Aorta (tissue), 5 donors: ENCODE measurements at regions not wholly inside any gene's neighbourhood (a gene's known extent, or its start where the extent isn't known, plus 50 kb on each side); places are given as distances from the start of the nearest gene placed in this dataset.
"Not testable (repeated sequence)": the region's sequence is repeated elsewhere in the genome, so short reads cannot be mapped to it uniquely, and the experiment has no call there.

Source experiments
- ATAC-seq: fragments of 200-7000 bp; cut with Tn5 transposase; one replicate; pipeline ENCODE4 v1.9.1; 2022; ENCODE audit warnings: moderate library complexity; ENCODE audit not compliant: low FRiP score
- DNase-seq, 2 donors: peaks; one replicate each; pipeline ENCODE4 v3.0.0-alpha.2; 2020
- H3K27ac ChIP-seq, 2 donors: one replicate each; pipeline ENCODE4 v1.5.1; 2013; ENCODE audit warnings: low read length in 2 of 2, mild to moderate bottlenecking in 2 of 2, moderate library complexity in 2 of 2, control low read depth in 1 of 2, inconsistent platforms in 1 of 2, low read depth in 1 of 2
- H3K27me3 ChIP-seq, 2 donors: one replicate each; pipeline ENCODE4 v1.6.1; 2013; ENCODE audit warnings: control low read depth in 1 of 2, low read length in 1 of 2, mild to moderate bottlenecking in 1 of 2, moderate library complexity in 1 of 2; ENCODE audit not compliant: insufficient read depth in 2 of 2, control insufficient read depth in 1 of 2
- H3K36me3 ChIP-seq, 2 donors: one replicate each; pipeline ENCODE4 v1.6.1; 2013; ENCODE audit warnings: control low read depth in 1 of 2, low read length in 1 of 2, mild to moderate bottlenecking in 1 of 2; ENCODE audit not compliant: insufficient read depth in 2 of 2, control insufficient read depth in 1 of 2
- H3K4me1 ChIP-seq, 2 donors: one replicate each; pipeline ENCODE4 v1.6.1; 2013; ENCODE audit warnings: low read length in 2 of 2, control low read depth in 1 of 2, mild to moderate bottlenecking in 1 of 2, moderate library complexity in 1 of 2; ENCODE audit not compliant: insufficient read depth in 2 of 2, control insufficient read depth in 1 of 2
- H3K4me3 ChIP-seq, 2 donors: one replicate each; pipeline ENCODE4 v1.5.1; 2013; ENCODE audit warnings: low read length in 2 of 2, control low read depth in 1 of 2, mild to moderate bottlenecking in 1 of 2
- H3K9me3 ChIP-seq: one replicate; pipeline ENCODE4 v1.6.1; 2013; ENCODE audit warnings: mild to moderate bottlenecking, low read length; ENCODE audit not compliant: control insufficient read depth
- whole genome bisulfite sequencing, 2 donors: extraction: QIAGEN DNeasy Blood & Tissue Kit; methylation state at CpG; one replicate each; pipeline ENCODE4 v1.1.7; 2013; 5-methylcytosine and 5-hydroxymethylcytosine counted together
- intact Hi-C, 2 donors: fragments of 100-400 bp; cut with DNase I; formaldehyde crosslinking; loops; one replicate each; pipeline versions ENCODE4 v1.14.2 to v1.15.0; 2022
- donor health status: healthy with polysubstance abuse.
- donor health status: Bipolar disorder and iron deficiency.
- donor health status: DM: no; HTN: no; CAD: no.
- donor health status: DM: no; HTN: no; CAD: no.
- donor health status: DM: yes; HTN: yes; CAD: no.

DNA sequence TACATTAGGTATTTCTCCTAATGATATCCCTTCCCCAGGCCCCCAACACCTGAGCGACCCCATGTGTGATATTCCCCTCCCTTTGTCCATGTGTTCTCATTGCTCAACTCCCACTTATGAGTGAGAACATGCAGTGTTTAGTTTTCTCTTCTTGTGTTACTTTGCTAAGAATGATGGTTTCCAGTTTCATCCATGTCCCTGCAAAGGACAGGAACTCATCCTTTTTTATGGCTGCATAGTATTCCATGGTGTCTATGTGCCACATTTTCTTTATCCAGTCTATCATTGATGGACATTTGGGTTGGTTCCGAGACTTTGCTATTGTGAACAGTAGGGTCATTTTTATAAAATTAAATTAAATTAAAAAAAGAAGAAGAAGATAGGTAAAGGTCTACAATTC is 187.3 kb upstream of the PFKP start:
- intact Hi-C loops, H3K27ac ChIP-seq, H3K4me3 ChIP-seq, ATAC-seq, H3K9me3 ChIP-seq, H3K36me3 ChIP-seq, H3K4me1 ChIP-seq, H3K27me3 ChIP-seq, DNase-seq: not testable (repeated sequence)
- WGBS, 2 donors = 94 to 97% methylated on average over 2 of the region's 2 CpGs

DNA sequence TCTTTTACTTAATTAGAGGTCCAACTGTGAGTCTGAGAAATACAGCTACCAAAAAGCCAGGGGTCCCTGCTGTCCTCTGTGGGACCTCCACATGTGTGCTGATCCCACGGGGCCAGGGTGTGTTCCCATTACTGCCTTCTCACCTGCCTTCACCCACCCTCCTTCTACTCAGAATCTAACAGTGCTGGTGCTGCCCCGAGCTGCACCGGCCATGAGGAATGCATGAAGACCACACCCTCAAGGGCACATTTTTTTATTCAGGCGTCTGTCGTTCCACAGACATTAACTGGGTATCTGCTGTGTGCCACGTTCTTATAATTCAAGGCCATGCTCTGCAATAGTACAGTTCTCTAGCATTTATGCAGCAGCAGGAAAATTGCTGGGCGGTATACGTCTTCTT is 188.5 kb upstream of the PFKP start:
- Histone ChIP-seq H3K4me1 (no peaks in the 10 kb centered on the region), H3K4me3 (no peak overlapping the region), H3K36me3 (no peaks in the 10 kb centered on the region), H3K27me3 (no peaks in the 10 kb centered on the region), H3K27ac (no peak overlapping the region), H3K9me3 (no peaks in the 10 kb centered on the region)
- no peak for DNase-seq
- no peak for ATAC-seq
- WGBS, 2 donors = 59 to 61% methylated on average over 8 of the region's 8 CpGs
- intact Hi-C loops = no loop called here

DNA sequence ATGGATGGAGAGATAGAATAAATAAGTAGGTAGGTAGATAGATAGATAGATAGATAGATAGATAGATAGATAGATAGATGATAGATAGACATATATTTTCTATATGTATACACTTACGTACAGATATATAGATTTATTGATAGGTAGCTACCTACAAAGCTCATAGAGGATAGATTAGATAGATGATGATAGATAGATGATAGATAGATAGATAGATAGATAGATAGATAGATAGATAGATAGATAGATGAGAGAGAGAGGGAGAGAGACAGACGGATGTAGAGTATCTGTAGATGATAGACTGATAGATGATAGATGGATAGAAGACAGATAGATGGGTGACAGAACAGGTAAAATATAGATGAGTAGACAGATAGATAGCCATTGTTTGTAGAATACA is 191.3 kb upstream of the PFKP start:
- DNase-seq (no peak), ATAC-seq (no peak)
- Histone ChIP-seq H3K9me3 (peaks cover 3% of the 10 kb centered on the region), H3K27me3 (peaks cover 0 to 2% of the 10 kb centered on the region in 2 donors), H3K27ac (no peak overlapping the region), H3K4me1 (no peaks in the 10 kb centered on the region), H3K4me3 (no peak overlapping the region), H3K36me3 (no peaks in the 10 kb centered on the region)
- intact Hi-C loops = no loop called here
- 73 to 79% methylated on average over 2 of the region's 2 CpGs for WGBS, 2 donors

DNA sequence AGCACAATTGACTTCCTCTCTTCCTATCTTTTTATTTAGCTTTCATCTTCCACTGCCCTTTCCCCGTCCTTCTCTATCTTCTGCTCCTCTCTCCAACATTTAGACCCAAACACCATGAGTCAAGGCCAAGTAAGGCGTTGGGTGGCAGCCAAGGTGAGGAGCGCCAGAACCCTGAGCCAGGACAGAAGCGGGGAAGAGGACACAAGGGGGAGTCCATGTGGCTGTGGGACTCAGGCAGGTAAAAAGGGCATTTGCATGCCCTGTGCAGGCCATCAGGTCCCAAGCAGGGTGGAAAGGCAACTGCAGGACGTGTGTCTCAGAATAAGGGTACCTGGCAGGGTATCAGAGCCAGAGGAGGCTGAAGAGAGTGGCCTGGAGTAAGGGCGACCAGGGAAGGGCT is 192.4 kb upstream of the PFKP start:
- peaks cover 0 to 2% of the 10 kb centered on the region in 2 donors for H3K27me3 ChIP-seq
- no peak for DNase-seq
- 52 to 54% methylated on average over 6 of the region's 6 CpGs for WGBS, 2 donors

DNA sequence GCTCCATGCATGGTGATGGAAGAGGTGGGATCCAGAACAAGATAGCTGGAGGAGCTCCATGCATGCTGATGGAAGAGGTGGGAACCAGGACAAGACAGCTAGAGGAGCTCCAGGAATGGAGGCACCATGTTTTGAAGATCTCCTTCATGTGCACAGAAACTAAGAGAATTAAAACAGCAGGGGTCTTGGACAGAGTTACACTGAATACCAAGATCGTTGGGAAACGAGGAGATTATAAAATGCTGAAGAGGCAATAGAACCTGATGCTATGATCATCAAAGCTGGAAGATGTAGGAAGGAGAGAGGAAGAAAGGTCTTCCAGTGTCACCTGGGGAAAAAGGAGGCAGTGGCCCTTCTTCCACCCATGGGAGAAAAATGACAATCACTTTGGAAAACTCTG is 193.6 kb upstream of the PFKP start:
- no peak for ATAC-seq
- intact Hi-C loops = no loop called here
- H3K9me3 ChIP-seq = peaks cover 3% of the 10 kb centered on the region
- H3K36me3 ChIP-seq = no peaks in the 10 kb centered on the region
- no peak overlapping the region for H3K27ac ChIP-seq
- no peaks in the 10 kb centered on the region for H3K4me1 ChIP-seq
- H3K4me3 ChIP-seq = no peak overlapping the region
- peaks cover 0 to 2% of the 10 kb centered on the region in 2 donors for H3K27me3 ChIP-seq
- no peak for DNase-seq
- WGBS, 2 donors = 79% methylated on average over 2 of the region's 2 CpGs

More for the DNA sequence above, 192.4 kb upstream of the PFKP start:
- Histone ChIP-seq H3K4me1 (no peaks in the 10 kb centered on the region), H3K9me3 (peaks cover 3% of the 10 kb centered on the region), H3K36me3 (no peaks in the 10 kb centered on the region), H3K27ac (no peak overlapping the region), H3K4me3 (no peak overlapping the region)
- intact Hi-C loops = no loop called here
- ATAC-seq = no peak

DNA sequence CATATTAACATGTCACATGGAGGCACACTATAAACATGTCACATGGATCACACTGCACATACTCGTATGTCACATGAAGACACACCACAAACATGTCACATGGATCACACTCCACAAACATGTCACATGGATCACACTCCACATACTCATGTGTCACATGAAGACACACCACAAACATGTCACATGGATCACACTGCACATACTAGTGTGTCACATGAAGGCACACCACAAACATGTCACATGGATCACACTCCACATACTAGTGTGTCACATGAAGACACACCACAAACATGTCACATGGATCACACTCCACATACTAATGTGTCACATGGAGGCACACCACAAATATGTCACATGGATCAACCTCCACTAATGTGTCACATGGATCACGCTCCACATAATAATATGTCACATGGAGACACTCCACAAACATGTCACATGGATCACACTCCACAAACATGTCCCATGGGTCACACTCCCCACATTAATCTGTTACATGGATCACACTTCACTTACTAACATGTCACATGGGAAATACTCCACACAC is 195.6 kb upstream of the PFKP start:
- WGBS, 2 donors = 61 to 75% methylated on average over 2 of the region's 2 CpGs

DNA sequence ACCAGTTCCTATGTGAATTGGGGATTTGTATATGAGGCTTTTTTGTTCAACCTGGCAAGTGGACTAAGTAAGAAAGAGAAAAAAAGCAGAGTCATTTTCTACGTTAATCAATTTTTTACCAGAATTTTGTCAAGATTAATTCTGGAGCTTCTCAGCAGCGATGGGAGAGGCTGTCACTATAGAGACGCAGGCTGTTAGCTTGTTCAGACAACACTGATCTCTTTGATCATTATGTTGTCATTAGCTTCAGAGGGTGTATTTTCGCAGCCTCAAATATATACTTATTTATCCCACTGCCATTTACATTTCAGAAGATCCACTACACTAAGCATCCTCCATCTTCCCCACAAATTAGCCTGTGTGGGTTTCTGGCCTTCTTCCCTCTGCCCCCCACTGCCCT is 196.7 kb upstream of the PFKP start:
- intact Hi-C loops = no loop called here
- peaks cover 0 to 2% of the 10 kb centered on the region in 2 donors for H3K27me3 ChIP-seq
- peaks cover 5% of the 10 kb centered on the region for H3K9me3 ChIP-seq
- H3K36me3 ChIP-seq = no peaks in the 10 kb centered on the region
- H3K4me1 ChIP-seq = no peaks in the 10 kb centered on the region
- WGBS, 2 donors = 72 to 76% methylated on average over 4 of the region's 4 CpGs
- no peak overlapping the region for H3K4me3 ChIP-seq
- H3K27ac ChIP-seq = no peak overlapping the region
- ATAC-seq (no peak), DNase-seq (no peak)

More for the DNA sequence above, 195.6 kb upstream of the PFKP start:
- no peak for DNase-seq
- ATAC-seq = no peak
- peaks cover 5% of the 10 kb centered on the region for H3K9me3 ChIP-seq
- intact Hi-C loops = no loop called here
- no peaks in the 10 kb centered on the region for H3K36me3 ChIP-seq
- peaks cover 0 to 2% of the 10 kb centered on the region in 2 donors for H3K27me3 ChIP-seq
- H3K27ac ChIP-seq = no peak overlapping the region
- H3K4me1 ChIP-seq = no peaks in the 10 kb centered on the region
- no peak overlapping the region for H3K4me3 ChIP-seq

DNA sequence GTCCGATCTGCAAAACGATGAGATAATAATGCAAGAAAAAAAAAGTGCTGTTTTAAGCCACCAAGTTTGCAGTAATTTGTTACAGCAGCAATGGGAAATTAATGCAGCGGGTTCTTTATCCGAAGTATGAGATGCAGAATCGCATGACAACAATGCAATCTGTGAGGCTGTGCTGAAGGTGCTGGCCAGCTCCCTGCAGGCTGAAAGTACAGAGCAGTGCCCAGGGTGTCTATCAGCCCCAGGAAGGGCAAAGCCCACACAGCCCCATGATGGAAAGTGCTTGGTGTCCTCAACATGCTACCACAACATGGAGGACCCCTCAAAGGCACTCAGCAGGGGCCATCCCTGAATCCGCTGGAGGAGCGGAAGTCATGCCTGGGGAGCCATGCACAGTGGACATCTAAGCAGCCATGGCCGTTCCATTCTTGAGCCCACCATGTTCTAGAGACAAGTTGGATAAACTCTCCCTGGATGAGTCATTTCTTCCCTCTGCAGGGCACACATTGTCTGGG is 199.5 kb upstream of the PFKP start:
- no peak overlapping the region for H3K4me3 ChIP-seq
- 85 to 86% methylated on average over 8 of the region's 8 CpGs for WGBS, 2 donors
- H3K27me3 ChIP-seq = peaks cover 0 to 2% of the 10 kb centered on the region in 2 donors
- H3K9me3 ChIP-seq = peaks cover 2% of the 10 kb centered on the region
- H3K4me1 ChIP-seq = no peaks in the 10 kb centered on the region
- intact Hi-C loops = no loop called here
- DNase-seq = no peak
- ATAC-seq = no peak
- H3K36me3 ChIP-seq = no peaks in the 10 kb centered on the region
- H3K27ac ChIP-seq = no peak overlapping the region

DNA sequence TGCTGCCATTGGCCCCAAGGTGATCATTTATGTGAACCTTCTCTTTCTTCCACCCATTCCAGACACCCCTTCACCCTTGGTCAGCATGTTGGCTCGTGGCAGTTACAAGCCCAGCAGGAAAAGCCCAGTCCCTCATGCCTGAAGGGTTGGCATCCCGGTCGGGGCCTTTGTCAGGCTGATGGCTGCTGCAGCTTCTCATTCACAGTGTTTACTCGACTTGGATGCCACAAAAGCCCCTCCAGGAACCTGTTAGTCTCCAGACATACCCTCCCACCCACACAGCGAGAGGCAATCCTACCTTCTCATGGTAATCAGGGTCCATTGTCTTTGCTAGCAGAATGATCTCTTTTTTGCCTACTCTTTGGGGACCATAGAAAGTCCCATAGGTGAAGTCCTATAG is 200.8 kb upstream of the PFKP start:
- Histone ChIP-seq H3K36me3 (no peaks in the 10 kb centered on the region), H3K9me3 (peaks cover 2% of the 10 kb centered on the region), H3K27ac (no peak overlapping the region), H3K4me3 (no peak overlapping the region), H3K4me1 (no peaks in the 10 kb centered on the region), H3K27me3 (no peaks in the 10 kb centered on the region)
- no peak for DNase-seq
- WGBS, 2 donors = 40 to 41% methylated on average over 5 of the region's 5 CpGs
- ATAC-seq = no peak
- intact Hi-C loops = no loop called here
